ENCODE measurements at regions not wholly inside any gene's neighbourhood (a gene's known extent, or its start where the extent isn't known, plus 50 kb on each side); places are given as distances from the start of the nearest gene placed in this dataset.

DNA sequence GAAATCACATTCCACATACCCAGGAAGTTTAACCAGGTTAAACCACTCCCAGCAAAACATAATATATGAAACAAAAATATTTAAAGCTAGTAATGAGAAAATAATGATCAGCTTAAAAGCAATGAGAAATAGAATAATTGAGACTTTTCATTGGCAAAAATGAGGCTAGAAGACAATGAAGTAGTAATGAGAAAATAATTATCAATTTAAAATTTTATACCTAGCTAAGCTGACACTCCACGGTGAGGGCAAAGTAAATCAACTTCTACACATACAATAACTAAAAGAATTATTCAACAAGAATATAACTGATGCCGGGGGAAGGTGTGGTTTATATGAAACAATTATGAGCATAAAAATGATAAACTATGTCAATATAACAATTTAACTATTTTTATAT lies 82.2 kb upstream of the TES start:
- Histone ChIP-seq H3K27ac (no peak overlapping the region), H3K36me3 (no peaks in the 10 kb centered on the region), H3K4me1 (no peaks in the 10 kb centered on the region), H3K4me3 (replicated peaks in 1 of 3) (no peak overlapping the region), H3K9me3 (no peaks in the 10 kb centered on the region), H3K27me3 (no peaks in the 10 kb centered on the region)
- no peak for DNase-seq
- 98% methylated on average over 2 of the region's 2 CpGs for WGBS, 2 donors
- intact Hi-C loops (cut with DNase I), result loop anchor here (5.0 kb wide), 1 partner anchor 271 kb away; no protein-coding TSS in a partner anchor
- TF ChIP-seq, protein P1, sequence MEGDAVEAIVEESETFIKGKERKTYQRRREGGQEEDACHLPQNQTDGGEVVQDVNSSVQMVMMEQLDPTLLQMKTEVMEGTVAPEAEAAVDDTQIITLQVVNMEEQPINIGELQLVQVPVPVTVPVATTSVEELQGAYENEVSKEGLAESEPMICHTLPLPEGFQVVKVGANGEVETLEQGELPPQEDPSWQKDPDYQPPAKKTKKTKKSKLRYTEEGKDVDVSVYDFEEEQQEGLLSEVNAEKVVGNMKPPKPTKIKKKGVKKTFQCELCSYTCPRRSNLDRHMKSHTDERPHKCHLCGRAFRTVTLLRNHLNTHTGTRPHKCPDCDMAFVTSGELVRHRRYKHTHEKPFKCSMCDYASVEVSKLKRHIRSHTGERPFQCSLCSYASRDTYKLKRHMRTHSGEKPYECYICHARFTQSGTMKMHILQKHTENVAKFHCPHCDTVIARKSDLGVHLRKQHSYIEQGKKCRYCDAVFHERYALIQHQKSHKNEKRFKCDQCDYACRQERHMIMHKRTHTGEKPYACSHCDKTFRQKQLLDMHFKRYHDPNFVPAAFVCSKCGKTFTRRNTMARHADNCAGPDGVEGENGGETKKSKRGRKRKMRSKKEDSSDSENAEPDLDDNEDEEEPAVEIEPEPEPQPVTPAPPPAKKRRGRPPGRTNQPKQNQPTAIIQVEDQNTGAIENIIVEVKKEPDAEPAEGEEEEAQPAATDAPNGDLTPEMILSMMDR (IDR thresholded peaks at IDR 0.05), result no peak
- no peak for TF ChIP-seq POLR2A (IDR thresholded peaks at IDR 0.05)

DNA sequence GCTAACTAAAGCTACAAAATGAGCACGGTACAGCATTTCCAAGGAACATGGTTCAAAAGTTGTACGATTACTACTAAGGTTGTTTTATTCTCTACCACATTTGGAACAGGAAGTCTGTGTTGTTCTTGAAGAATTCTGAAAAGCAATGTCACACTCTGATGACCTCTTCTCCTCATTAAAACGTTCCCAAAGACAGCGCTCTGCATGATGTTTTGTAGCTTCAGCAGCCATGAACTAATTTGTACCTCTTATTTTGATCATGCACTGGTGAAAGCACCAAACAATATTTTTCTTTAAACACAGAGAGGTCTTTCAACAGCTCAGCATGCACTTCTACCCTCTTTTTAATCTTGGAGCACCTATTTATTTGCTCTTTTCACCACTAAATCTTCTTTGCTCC lies 75.0 kb upstream of the TES start:
- H3K27ac ChIP-seq, result no peak overlapping the region
- H3K36me3 ChIP-seq, result no peaks in the 10 kb centered on the region
- no peak overlapping the region for H3K4me3 ChIP-seq (replicated peaks in 1 of 3)
- no peaks in the 10 kb centered on the region for H3K9me3 ChIP-seq
- TF ChIP-seq, protein P1 (IDR thresholded peaks at IDR 0.05), result no peak
- no peak for TF ChIP-seq POLR2A (IDR thresholded peaks at IDR 0.05)
- H3K4me1 ChIP-seq, result peaks cover 0 to 6% of the 10 kb centered on the region in 2 donors
- WGBS, 2 donors, result 42 to 45% methylated on average over 4 of the region's 4 CpGs
- H3K27me3 ChIP-seq, result no peaks in the 10 kb centered on the region
- no peak for DNase-seq
- intact Hi-C loops (cut with DNase I), result no loop called here

DNA sequence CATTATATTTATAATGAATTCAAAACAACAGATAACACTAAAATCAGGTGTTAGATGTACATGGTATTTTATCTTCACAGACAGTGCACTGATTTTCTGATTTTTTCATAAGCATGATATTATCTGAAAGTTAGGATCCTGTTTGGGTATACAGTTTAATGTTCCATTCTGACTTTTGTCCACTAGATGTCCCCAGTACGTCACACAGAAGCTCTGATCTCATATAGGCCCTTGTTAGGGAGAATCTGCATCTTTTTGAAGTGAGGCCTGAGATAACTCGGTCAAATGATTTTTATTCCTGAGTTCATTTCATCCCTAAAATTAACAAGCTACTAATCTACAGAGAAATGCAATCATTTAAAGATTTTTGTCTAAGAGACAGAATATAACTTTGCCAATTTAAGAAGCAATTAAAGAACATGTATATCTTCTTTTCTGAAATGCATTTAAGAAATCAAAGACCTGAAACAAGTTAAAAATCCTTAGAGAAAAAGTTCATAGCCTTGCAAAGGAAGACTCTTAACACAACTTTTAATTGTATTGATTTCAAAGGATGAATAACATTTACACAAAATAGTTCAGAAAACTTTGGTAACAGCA lies 72.0 kb upstream of the TES start:
- Histone ChIP-seq H3K36me3 (no peaks in the 10 kb centered on the region), H3K4me1 (peaks cover 9 to 13% of the 10 kb centered on the region in 2 donors), H3K9me3 (no peaks in the 10 kb centered on the region), H3K27ac (no peak overlapping the region), H3K27me3 (no peaks in the 10 kb centered on the region), H3K4me3 (replicated peaks in 1 of 3) (no peak overlapping the region)
- TF ChIP-seq, protein P1 (IDR thresholded peaks at IDR 0.05), result peak in 5 of 6 experiments; percentile 65 to 88 (median 83)
- TF ChIP-seq POLR2A (IDR thresholded peaks at IDR 0.05), result no peak
- 4 to 10% methylated on average over 2 of the region's 2 CpGs for WGBS, 2 donors
- intact Hi-C loops (cut with DNase I), result no loop called here
- no peak for DNase-seq

DNA sequence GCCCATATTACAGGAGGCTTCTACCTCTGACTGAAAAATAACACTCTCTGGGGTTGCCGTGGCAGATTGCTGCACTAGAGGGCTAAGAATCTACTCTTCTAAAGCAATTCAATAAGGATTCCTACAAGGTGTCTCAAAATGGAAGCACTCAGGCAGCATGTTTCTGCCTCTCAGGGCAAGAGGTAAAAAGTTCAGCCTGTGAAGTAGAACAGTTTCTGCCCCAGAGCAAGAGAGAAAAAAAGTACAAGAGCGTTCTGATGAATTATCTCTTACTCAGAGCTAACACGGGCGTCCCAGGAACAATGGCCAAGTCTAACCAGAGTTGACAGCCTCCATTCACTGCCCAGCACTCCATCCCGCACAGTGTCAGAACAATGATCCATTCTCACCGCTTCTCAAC lies 71.3 kb upstream of the TES start:
- intact Hi-C loops (cut with DNase I), result no loop called here
- Histone ChIP-seq H3K4me1 (peaks cover 9 to 13% of the 10 kb centered on the region in 2 donors), H3K27ac (peak overlapping the region in 1 of 3 donors; percentile 11), H3K27me3 (no peaks in the 10 kb centered on the region), H3K9me3 (no peaks in the 10 kb centered on the region), H3K4me3 (replicated peaks in 1 of 3) (no peak overlapping the region), H3K36me3 (no peaks in the 10 kb centered on the region)
- 51 to 61% methylated on average over 6 of the region's 6 CpGs for WGBS, 2 donors
- DNase-seq, result no peak
- TF ChIP-seq, protein P1 (IDR thresholded peaks at IDR 0.05), result no peak
- no peak for TF ChIP-seq POLR2A (IDR thresholded peaks at IDR 0.05)

DNA sequence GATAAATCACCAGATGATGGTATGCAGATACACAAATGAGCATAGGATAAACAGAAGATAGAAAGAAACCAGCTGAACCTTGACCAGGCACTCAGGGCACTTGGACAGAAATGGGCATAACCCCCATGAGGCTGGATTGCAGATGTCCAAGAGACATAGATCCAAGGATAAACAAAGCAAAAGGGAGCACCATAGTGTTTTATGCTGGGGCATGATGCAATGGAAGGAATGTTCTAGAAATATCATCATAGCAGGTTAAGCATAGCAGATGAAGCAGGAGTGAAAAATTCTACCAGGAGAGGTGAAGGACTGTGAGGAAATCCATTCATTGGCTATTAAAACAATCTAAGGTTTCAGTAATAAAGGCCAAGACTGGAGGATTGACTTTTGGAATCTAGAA lies 70.5 kb upstream of the TES start:
- H3K27me3 ChIP-seq, result no peaks in the 10 kb centered on the region
- TF ChIP-seq, protein P1 (IDR thresholded peaks at IDR 0.05), result no peak
- TF ChIP-seq POLR2A (IDR thresholded peaks at IDR 0.05), result no peak
- intact Hi-C loops (cut with DNase I), result no loop called here
- no peak overlapping the region for H3K4me3 ChIP-seq (replicated peaks in 1 of 3)
- H3K36me3 ChIP-seq, result no peaks in the 10 kb centered on the region
- DNase-seq, result no peak
- peaks cover 9 to 13% of the 10 kb centered on the region in 2 donors for H3K4me1 ChIP-seq
- no peak overlapping the region for H3K27ac ChIP-seq
- H3K9me3 ChIP-seq, result no peaks in the 10 kb centered on the region
